Endodermal cell (in vitro differentiated cells): ENCODE measurements at regions not wholly inside any gene's neighbourhood (a gene's known extent, or its start where the extent isn't known, plus 50 kb on each side); places are given as distances from the start of the nearest gene placed in this dataset.

ENCODE experiments used
- DNase-seq: peaks from one replicate; pipeline ENCODE4 v3.0.0-alpha.2; 2017
- H3K27ac ChIP-seq: 2 replicates; pipeline ENCODE4 v1.5.1; 2013; ENCODE audit warnings: mild to moderate bottlenecking, low read depth, low read length, moderate library complexity
- H3K27me3 ChIP-seq: 2 replicates; pipeline ENCODE4 v1.6.1; 2013; ENCODE audit warnings: mild to moderate bottlenecking, low read length, moderate library complexity; ENCODE audit not compliant: insufficient read depth, control insufficient read depth, poor library complexity, severe bottlenecking
- H3K36me3 ChIP-seq: 2 replicates; pipeline ENCODE4 v1.7.0; 2013; ENCODE audit warnings: mild to moderate bottlenecking, low read length, moderate library complexity; ENCODE audit not compliant: control insufficient read depth, insufficient read depth
- H3K4me1 ChIP-seq: one replicate; pipeline ENCODE4 v1.7.0; 2013; ENCODE audit warnings: low read length; ENCODE audit not compliant: control insufficient read depth, insufficient read depth
- H3K4me3 ChIP-seq: 2 replicates; pipeline ENCODE4 v1.5.1; 2013; ENCODE audit warnings: mild to moderate bottlenecking, low read length, moderate library complexity
- H3K9ac ChIP-seq: 2 replicates; pipeline ENCODE4 v1.6.1; 2013; ENCODE audit warnings: mild to moderate bottlenecking, low read length, moderate library complexity; ENCODE audit not compliant: poor library complexity, severe bottlenecking; ENCODE audit errors: extremely low read depth
- H3K9me3 ChIP-seq: 2 replicates; pipeline ENCODE4 v1.6.1; 2013; ENCODE audit warnings: mild to moderate bottlenecking, low read length, moderate library complexity; ENCODE audit not compliant: control insufficient read depth
- H3K27ac Mint-ChIP-seq: 2 replicates; pipeline ENCODE4 v1.8.0; 2020; ENCODE audit warnings: mixed read lengths
- H3K27me3 Mint-ChIP-seq: 2 replicates; pipeline ENCODE4 v1.8.0; 2021; ENCODE audit warnings: mild to moderate bottlenecking, mixed read lengths; ENCODE audit not compliant: insufficient read depth
- H3K36me3 Mint-ChIP-seq: 2 replicates; pipeline ENCODE4 v1.8.0; 2020; ENCODE audit warnings: low read depth, mixed read lengths
- H3K4me1 Mint-ChIP-seq: 2 replicates; pipeline ENCODE4 v1.8.0; 2020; ENCODE audit warnings: mixed read lengths
- H3K4me3 Mint-ChIP-seq: 2 replicates; pipeline ENCODE4 v1.8.0; 2020; ENCODE audit warnings: mild to moderate bottlenecking, moderate library complexity, mixed read lengths
- H3K9me3 Mint-ChIP-seq: 2 replicates; pipeline ENCODE4 v1.8.0; 2020; ENCODE audit warnings: mild to moderate bottlenecking, mixed read lengths
- WGBS, 2 experiments: methylation state at CpG; one replicate each; pipeline versions ENCODE4 v1.1.5 to v1.1.7; 2013; ENCODE audit warnings: missing lambda C conversion rate in 2 of 2, mixed read lengths in 1 of 2; ENCODE audit not compliant: insufficient coverage in 1 of 2, insufficient read length in 1 of 2; 5-methylcytosine and 5-hydroxymethylcytosine counted together
- TF ChIP-seq, protein P1 (sequence below): fragments of 200-600 bp; sonication (generic); conservative IDR thresholded peaks from 2 replicates; pipeline ENCODE4 v1.5.0; 2021; ENCODE audit warnings: antibody characterized with exemption, mild to moderate bottlenecking

DNA sequence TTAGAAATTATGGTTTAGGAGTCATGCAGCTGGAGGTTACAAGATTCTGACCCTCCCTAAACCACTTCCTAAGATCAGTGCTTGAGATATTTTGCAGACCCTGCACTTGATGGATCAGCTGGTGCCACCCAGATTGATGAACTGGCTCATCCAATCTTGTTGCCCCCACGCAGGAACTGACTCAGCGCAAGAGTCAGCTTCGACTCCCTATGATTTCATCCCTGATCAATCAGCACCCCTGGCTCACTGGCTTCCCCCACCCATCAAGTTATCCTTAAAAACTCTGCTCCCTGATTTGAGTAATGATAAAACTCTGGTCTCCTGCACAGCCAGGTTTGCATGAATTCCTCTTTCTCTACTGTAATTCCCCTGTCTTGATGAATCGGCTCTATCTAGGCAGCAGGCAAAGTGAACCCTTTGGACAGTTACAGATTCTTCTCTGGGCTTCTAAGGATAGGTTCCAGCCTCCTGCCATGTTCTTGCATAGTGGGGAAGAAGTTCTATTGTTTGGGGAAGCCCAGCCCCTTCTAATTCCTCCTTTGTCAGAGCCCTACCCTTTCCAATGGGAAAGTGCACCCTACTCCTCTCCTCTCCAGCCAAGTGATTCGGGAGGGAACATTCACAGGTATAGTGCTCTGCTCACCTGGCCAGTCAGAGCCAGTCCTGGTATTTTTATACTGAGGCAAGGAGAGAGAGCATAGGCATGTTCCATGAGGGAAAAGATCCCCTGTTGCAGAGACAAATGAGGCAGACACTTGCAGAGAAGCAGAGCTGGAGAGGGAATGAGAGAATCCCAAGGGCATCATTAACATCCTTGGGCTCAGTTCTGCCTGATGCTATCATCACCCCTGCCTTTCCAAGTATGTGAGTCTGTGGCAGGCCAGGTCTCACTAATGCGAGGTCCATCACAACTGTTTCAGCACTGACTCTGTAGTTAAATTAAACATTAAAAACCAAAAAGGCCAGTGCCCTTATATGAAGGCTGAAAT, 224.4 kb upstream of the GALNT17 start:
- H3K4me1 Mint-ChIP-seq, result peaks cover 42% of the 10 kb centered on the region
- Histone ChIP-seq H3K27ac (no peak overlapping the region), H3K9me3 (peaks cover 36% of the 10 kb centered on the region), H3K4me3 (no peak overlapping the region), H3K36me3 (no peaks in the 10 kb centered on the region), H3K4me1 (peaks cover 4% of the 10 kb centered on the region), H3K9ac (no peak overlapping the region), H3K27me3 (no peaks in the 10 kb centered on the region)
- DNase-seq, result peak; percentile 46
- TF ChIP-seq, protein P1, sequence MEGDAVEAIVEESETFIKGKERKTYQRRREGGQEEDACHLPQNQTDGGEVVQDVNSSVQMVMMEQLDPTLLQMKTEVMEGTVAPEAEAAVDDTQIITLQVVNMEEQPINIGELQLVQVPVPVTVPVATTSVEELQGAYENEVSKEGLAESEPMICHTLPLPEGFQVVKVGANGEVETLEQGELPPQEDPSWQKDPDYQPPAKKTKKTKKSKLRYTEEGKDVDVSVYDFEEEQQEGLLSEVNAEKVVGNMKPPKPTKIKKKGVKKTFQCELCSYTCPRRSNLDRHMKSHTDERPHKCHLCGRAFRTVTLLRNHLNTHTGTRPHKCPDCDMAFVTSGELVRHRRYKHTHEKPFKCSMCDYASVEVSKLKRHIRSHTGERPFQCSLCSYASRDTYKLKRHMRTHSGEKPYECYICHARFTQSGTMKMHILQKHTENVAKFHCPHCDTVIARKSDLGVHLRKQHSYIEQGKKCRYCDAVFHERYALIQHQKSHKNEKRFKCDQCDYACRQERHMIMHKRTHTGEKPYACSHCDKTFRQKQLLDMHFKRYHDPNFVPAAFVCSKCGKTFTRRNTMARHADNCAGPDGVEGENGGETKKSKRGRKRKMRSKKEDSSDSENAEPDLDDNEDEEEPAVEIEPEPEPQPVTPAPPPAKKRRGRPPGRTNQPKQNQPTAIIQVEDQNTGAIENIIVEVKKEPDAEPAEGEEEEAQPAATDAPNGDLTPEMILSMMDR, result no peak
- peaks cover 11% of the 10 kb centered on the region for H3K9me3 Mint-ChIP-seq
- peak overlapping the region; percentile 4 for H3K27ac Mint-ChIP-seq
- H3K36me3 Mint-ChIP-seq, result peaks cover 6% of the 10 kb centered on the region
- H3K4me3 Mint-ChIP-seq, result no peak overlapping the region
- no peaks in the 10 kb centered on the region for H3K27me3 Mint-ChIP-seq
- WGBS, 2 experiments, result 90 to 94% methylated on average over 4 to 6 of the region's 6 CpGs

DNA sequence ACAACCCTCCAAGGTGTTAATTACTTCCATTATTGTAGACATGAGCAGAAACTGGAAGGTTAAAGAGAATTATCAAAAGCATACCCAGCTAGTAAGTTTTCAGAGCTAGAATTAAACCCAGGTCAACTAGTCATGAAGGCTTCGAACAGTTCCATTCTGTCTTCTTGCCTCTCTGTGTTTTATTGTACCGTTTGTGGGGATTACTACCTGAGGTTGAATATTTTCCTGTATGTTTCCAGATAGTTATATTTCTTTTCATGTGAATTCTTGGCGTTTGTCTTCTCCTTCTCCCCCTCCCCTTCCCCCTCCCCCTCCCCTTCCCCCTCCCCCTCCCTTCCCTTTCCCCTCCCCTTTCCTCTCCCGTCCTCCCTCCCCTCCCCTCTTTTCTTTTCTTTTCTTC, 218.0 kb upstream of the GALNT17 start:
- no peak overlapping the region for H3K4me3 Mint-ChIP-seq
- H3K4me1 Mint-ChIP-seq, result peaks cover 16% of the 10 kb centered on the region
- no peak overlapping the region for H3K27ac ChIP-seq
- H3K27ac Mint-ChIP-seq, result no peak overlapping the region
- 86 to 96% methylated on average over 1 to 3 of the region's 4 CpGs for WGBS, 2 experiments
- no peaks in the 10 kb centered on the region for H3K36me3 Mint-ChIP-seq
- H3K9ac ChIP-seq, result no peak overlapping the region
- no peaks in the 10 kb centered on the region for H3K27me3 ChIP-seq
- no peaks in the 10 kb centered on the region for H3K9me3 Mint-ChIP-seq
- H3K4me1 ChIP-seq, result peaks cover 4% of the 10 kb centered on the region
- no peaks in the 10 kb centered on the region for H3K27me3 Mint-ChIP-seq
- TF ChIP-seq, protein P1, result no peak
- peaks cover 5% of the 10 kb centered on the region for H3K9me3 ChIP-seq
- H3K4me3 ChIP-seq, result no peak overlapping the region
- peak; percentile 13 for DNase-seq
- no peaks in the 10 kb centered on the region for H3K36me3 ChIP-seq

DNA sequence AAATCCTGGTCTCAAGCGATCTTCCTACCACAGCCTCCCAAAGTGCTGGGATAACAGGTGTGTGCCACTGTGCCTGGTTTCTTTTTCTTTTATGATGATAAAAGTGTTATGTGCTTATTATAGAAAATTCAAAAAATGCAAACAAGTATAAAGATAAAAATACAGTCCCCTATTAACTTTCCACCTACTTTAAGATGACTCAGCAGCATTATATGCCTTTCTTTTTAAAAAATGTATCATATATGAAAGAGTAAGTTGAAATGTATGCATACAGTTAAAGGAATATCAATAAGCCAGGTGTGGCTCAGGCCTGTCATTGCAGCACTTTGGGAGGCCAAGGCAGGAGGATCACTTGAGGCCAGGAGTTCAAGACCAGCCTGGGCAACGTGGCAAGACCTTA, 216.9 kb upstream of the GALNT17 start:
- H3K9me3 Mint-ChIP-seq, result no peaks in the 10 kb centered on the region
- 91 to 100% methylated on average over 1 to 2 of the region's 2 CpGs for WGBS, 2 experiments
- peaks cover 2% of the 10 kb centered on the region for H3K36me3 Mint-ChIP-seq
- TF ChIP-seq, protein P1, result no peak
- Histone ChIP-seq H3K9ac (no peak overlapping the region), H3K9me3 (peaks cover under 1% of the 10 kb centered on the region), H3K4me1 (no peaks in the 10 kb centered on the region), H3K27me3 (no peaks in the 10 kb centered on the region), H3K27ac (no peak overlapping the region), H3K36me3 (no peaks in the 10 kb centered on the region), H3K4me3 (no peak overlapping the region)
- H3K27me3 Mint-ChIP-seq, result no peaks in the 10 kb centered on the region
- DNase-seq, result no peak
- peaks cover 17% of the 10 kb centered on the region for H3K4me1 Mint-ChIP-seq
- H3K4me3 Mint-ChIP-seq, result no peak overlapping the region
- no peak overlapping the region for H3K27ac Mint-ChIP-seq
